ENCODE measurements at regions not wholly inside any gene's neighbourhood (a gene's known extent, or its start where the extent isn't known, plus 50 kb on each side); places are given as distances from the start of the nearest gene placed in this dataset.

DNA sequence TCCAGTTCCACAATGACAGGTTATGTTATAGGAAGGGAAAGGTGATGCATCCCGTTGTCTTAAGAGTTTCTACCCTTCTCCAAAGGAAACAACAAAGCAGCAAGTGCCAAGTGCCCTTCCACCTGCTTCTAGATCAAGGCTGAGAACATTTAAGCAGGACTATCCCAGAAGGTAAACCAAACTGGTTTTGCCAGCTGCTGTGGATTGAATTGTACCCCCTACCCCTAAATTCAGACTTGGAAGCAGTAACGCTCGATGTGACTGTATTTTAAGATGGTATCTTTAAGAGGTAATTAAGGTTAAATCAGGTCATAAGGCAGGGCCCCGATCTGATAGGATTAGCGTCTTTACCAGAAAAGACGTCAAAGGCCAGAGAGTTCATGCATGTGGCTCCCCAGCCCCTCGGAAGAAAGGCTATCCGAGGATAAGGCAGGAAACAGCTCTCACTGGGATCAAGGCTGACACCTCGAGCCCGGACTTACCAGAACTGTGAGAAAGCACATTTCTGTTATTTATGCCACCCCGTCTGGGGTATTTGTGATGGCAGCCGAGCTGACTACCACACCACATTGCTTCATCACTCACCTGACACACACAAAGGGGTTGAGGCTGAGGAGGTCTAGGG lies 179.1 kb upstream of the RAI14 start:
- peaks cover 5% of the 10 kb centered on the region for H3K27me3 Mint-ChIP-seq
- H3K4me3 Mint-ChIP-seq, result no peak overlapping the region
- H3K36me3 Mint-ChIP-seq, result no peaks in the 10 kb centered on the region
- no peaks in the 10 kb centered on the region for H3K4me1 Mint-ChIP-seq
- H3K9me3 Mint-ChIP-seq, result no peaks in the 10 kb centered on the region
- no peak overlapping the region for H3K27ac Mint-ChIP-seq

DNA sequence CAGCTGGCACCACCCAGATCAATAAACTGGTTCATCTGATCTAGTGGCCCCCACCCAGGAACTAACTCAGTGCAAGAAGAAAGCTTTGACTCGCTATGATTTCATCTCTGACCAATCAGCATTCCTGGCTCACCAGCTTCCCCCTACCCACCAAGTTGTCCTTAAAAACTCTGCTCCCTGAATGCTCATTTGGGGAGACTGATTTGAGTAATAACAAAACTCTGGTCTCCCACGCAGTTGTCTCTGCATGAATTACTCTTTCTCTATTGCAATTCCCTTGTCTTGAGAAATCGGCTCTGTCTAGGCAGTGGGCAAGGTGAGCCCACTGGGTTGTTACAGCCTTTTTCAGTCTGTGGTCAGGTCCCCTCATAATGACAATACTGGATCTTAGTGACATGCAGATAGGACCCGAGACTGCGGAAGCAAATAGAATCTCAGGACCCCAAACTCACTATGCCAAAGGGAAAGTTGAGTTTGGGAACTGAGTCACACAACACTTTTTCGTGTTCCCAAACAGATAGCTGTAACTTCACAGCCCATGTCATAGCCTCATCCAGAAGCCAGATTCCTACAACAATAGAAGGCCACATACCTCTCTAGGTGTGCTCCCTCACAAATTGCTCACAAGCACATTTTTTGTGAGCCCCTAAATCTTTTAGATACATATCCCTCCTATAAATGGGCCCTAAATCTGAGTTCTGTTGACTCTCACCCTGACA lies 175.2 kb upstream of the RAI14 start:
- Mint-ChIP-seq H3K4me3 (no peak overlapping the region), H3K27me3 (peaks cover 7% of the 10 kb centered on the region), H3K4me1 (no peaks in the 10 kb centered on the region), H3K27ac (no peak overlapping the region), H3K9me3 (no peaks in the 10 kb centered on the region), H3K36me3 (no peaks in the 10 kb centered on the region)

DNA sequence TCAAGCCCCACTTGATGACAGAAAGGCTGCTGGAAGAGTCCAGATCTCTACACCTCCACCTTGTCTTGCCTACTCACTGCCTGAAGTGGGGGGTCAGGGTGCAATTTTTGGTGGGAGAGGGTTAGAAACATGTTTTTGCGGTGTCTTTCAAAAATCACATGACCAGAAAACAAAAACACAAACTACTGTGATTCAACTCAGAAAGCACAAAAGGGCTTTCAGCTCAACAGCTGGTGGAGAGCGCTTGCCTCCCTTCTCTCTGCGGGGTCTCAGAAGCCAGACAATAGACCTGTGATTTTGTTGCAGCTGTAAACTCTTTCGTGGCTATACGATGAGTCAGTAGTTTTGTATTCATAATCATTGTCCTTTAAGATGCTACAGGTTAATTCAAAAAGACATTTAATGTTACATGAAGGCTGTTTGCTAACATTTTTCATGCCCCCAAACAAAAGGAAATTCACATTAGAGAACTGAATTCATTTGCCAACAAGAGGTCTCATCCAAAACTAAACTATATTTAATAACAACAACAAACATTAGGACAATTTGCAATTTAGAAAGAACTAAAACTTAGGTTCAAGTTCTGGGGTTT lies 172.6 kb upstream of the RAI14 start:
- Mint-ChIP-seq H3K27me3 (peaks cover 8% of the 10 kb centered on the region), H3K4me3 (no peak overlapping the region), H3K27ac (no peak overlapping the region)

DNA sequence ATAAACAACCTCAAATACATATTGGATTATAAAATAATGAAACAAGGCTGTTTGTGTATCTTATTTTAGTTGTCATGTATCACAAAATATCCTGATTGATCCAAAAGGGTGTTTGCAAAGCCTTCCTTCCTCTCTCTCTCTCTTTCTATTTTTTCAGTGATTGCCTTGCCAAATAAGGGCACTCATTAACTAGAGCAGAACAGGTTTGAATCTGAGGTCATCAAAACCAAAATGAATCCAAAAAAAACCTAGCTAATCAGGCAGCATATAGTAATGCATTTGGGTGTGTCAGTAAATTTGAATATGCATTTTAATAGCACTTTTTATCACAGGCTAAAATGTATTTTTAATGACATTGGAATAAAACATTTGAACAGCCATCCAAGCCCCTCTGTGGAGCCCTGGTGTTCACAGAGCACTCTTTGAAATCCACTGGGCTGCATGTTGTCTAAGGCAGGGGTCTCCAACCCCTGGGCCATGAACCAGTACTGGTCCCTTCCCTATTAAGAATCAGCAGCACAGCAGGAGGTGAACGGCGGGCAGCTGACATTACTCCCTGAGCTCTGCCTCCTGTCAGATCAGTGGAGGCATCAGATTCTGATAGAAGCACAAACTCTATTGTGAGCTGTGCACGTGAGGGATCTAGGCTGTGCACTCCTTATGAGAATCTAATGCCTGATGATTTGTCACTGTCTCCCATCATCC lies 171.8 kb upstream of the RAI14 start:
- peaks cover 8% of the 10 kb centered on the region for H3K27me3 Mint-ChIP-seq

More for the DNA sequence above, 172.6 kb upstream of the RAI14 start:
- H3K36me3 Mint-ChIP-seq, result no peaks in the 10 kb centered on the region
- peaks cover 4% of the 10 kb centered on the region for H3K4me1 Mint-ChIP-seq
- H3K9me3 Mint-ChIP-seq, result no peaks in the 10 kb centered on the region

DNA sequence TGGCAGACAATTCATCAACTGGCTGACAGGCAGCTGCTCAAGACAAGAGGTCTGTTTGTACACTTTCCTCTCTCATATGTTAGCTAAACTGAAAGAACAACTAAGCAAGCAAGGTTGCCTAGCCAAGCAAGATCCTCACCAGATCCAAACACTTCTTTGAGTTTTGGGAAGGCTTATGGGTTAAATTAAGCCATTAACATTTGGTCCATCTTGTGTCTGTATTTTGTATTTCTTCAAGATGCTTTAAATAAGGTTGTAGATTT lies 170.4 kb upstream of the RAI14 start:
- no peaks in the 10 kb centered on the region for H3K9me3 Mint-ChIP-seq
- H3K36me3 Mint-ChIP-seq, result no peaks in the 10 kb centered on the region
- H3K27ac Mint-ChIP-seq, result no peak overlapping the region
- no peak overlapping the region for H3K4me3 Mint-ChIP-seq
- peaks cover 10% of the 10 kb centered on the region for H3K27me3 Mint-ChIP-seq
- H3K4me1 Mint-ChIP-seq, result peaks cover 4% of the 10 kb centered on the region

More for the DNA sequence above, 171.8 kb upstream of the RAI14 start:
- Mint-ChIP-seq H3K4me3 (no peak overlapping the region), H3K36me3 (no peaks in the 10 kb centered on the region), H3K4me1 (peaks cover 4% of the 10 kb centered on the region), H3K9me3 (no peaks in the 10 kb centered on the region), H3K27ac (no peak overlapping the region)

DNA sequence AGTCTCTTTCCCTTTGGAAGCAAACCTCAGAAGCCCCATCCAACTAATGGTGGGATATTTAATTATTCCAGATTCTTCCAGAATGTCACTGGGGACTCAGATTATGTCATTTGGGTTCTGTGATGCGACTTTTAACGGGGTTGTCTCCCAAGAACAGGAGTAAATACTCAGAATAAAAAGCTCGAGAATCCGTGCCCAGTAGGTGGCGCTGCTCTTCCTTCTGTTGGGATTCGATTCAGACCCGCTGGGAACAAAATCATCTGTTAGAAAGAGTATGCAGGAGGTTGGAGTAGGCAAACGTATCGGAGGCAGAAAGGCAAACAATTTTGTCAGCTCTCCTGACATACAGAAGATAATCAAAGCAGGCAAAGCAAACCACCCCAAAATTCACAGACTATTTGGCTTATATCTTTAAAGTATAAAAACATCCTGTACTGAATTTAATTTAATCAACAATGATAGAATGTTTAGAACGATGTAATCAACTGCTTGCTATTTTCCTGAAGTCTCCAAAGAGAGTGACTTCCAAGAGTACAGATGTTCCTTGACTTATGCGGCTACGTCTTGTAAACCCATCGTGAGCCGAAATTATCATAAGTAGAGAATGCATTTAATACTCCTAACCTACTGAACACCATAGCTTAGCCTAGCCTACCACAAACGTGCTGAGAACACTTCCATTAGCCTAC lies 169.8 kb upstream of the RAI14 start:
- no peak overlapping the region for H3K27ac Mint-ChIP-seq
- peaks cover 4% of the 10 kb centered on the region for H3K4me1 Mint-ChIP-seq
- peaks cover 10% of the 10 kb centered on the region for H3K27me3 Mint-ChIP-seq
- no peaks in the 10 kb centered on the region for H3K9me3 Mint-ChIP-seq
- no peak overlapping the region for H3K4me3 Mint-ChIP-seq
- no peaks in the 10 kb centered on the region for H3K36me3 Mint-ChIP-seq

DNA sequence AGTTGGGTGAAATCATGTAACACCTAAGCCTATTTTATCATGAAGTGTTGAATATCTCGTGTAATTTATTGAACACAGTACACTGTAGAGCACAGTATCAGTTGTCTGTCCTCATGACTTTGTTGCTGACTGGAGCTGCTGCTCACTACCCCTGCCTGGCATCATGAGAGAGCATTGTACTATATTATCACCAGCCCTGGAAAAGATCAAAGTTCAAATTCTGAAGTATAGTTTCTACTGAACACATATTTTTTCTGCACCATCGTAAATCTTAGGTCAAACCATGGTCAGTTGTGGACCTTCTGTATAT lies 169.3 kb upstream of the RAI14 start:
- peaks cover 4% of the 10 kb centered on the region for H3K4me1 Mint-ChIP-seq
- no peak overlapping the region for H3K27ac Mint-ChIP-seq
- H3K9me3 Mint-ChIP-seq, result no peaks in the 10 kb centered on the region
- no peak overlapping the region for H3K4me3 Mint-ChIP-seq
- H3K27me3 Mint-ChIP-seq, result peaks cover 10% of the 10 kb centered on the region
- no peaks in the 10 kb centered on the region for H3K36me3 Mint-ChIP-seq

DNA sequence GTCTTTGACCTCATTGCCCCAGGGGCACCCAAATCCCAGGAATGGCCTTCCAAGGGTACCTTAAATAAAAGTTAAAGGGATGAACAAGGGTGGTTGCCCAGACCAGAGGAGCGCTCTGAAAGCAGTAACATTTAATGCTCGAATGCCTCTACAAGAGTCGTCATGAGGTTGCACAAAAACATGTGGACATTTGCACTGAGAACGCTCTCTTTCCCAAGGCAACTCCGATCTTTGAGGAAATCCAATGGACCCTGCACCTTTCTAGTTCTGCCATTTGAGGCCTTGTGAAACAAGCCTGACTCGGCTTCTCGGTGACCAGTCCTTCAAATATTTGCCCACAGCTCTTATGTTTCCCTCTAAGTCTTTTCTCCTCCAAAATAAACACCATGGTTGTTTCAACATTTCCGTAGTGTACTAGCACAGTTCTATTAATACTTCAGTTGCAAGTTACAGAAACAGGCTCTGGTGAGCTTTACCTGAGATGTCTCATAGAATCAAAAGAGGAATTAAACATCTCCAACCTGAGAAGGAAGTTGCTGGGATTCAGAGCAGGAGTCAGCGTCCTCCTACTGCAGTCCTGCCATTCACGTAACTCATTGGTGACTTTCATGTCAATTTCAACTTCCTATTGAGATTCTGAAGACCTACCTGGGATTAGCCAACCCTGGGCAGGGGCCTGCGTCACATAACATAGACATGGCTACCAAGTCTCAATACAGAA lies 168.8 kb upstream of the RAI14 start:
- H3K9me3 Mint-ChIP-seq, result no peaks in the 10 kb centered on the region
- no peaks in the 10 kb centered on the region for H3K36me3 Mint-ChIP-seq
- H3K27me3 Mint-ChIP-seq, result peaks cover 10% of the 10 kb centered on the region
- peaks cover 4% of the 10 kb centered on the region for H3K4me1 Mint-ChIP-seq
- no peak overlapping the region for H3K27ac Mint-ChIP-seq
- no peak overlapping the region for H3K4me3 Mint-ChIP-seq

DNA sequence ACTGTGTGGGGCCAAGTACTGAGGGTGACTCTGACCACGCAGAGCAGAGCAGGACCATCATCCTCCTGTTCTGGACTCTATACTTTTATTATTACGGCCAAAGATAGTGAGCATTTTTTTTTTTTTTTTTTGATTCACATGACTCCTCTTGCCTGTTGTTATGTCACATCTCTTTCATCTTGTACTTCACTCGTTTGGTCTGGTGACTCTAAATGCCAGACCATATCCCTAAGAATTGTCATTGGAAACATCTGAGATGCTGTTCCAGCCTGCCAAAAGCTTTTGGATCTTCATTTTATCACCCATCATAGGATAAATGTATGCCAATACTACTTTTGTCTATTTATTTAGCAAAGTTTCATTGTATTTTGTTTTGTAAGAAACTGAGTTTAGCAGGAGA lies 168.2 kb upstream of the RAI14 start:
- Mint-ChIP-seq H3K4me1 (peaks cover 4% of the 10 kb centered on the region), H3K9me3 (no peaks in the 10 kb centered on the region), H3K36me3 (no peaks in the 10 kb centered on the region), H3K27me3 (peaks cover 10% of the 10 kb centered on the region), H3K27ac (no peak overlapping the region), H3K4me3 (no peak overlapping the region)

DNA sequence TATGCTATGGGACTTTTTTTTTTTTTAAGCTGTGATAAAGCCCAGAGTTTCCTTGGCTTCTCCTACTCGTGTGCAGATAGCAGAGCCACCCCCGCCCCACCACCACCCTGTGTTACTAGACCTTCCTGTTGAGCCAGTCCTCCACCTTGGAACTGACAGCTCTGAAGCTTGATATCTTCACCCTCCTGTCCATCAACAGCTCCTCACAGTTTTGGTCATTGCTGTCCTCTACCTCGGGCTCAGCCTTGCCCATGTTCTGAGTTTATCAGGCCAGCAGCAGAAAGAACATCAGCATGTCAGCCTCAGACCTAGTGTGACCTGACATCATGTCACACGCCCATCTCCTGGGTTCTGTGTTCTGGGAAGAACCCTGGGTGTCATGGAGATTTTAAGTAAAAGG lies 167.1 kb upstream of the RAI14 start:
- H3K27me3 Mint-ChIP-seq, result peaks cover 10% of the 10 kb centered on the region
- H3K27ac Mint-ChIP-seq, result no peak overlapping the region
- H3K4me3 Mint-ChIP-seq, result no peak overlapping the region
- H3K9me3 Mint-ChIP-seq, result no peaks in the 10 kb centered on the region
- H3K4me1 Mint-ChIP-seq, result peaks cover 4% of the 10 kb centered on the region
- H3K36me3 Mint-ChIP-seq, result no peaks in the 10 kb centered on the region

DNA sequence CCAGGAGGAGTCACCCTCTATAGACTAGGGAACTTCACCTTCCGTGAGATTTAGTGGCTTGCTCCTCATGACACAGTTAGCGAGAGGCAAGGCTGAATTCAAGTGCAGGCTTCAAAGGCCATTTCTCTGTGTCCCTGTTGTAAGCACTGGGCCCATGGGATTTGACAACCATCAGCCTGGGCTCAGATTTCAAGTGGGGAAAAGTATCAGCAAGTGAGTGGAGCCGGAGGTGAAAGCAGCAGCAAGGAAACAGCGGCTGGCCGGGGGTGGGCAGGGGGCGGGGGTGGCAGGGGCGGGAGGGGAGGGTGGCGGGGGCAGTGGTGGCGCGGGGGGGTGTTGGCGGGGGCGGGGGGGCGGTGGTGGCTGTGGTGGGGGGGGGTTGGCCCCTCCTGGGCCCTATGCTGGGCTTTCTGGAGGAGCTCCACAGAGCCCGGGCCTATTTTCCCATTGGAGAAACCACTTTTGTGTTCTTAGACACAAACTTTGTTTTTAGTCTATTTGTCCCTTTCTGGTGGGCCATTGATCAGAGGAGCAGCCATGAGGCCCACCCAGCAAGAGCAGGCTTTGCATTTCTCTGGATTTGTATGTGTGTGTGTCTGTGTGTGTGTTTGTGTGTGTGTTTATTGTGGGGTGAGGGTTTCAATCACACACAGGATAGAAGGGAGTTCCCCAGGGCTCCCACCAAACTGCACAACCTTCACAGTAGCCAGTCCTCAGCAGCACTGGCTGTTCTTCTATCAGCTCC lies 165.4 kb upstream of the RAI14 start:
- no peaks in the 10 kb centered on the region for H3K36me3 Mint-ChIP-seq
- peaks cover 8% of the 10 kb centered on the region for H3K27me3 Mint-ChIP-seq
- no peak overlapping the region for H3K4me3 Mint-ChIP-seq
- H3K9me3 Mint-ChIP-seq, result no peaks in the 10 kb centered on the region
- H3K4me1 Mint-ChIP-seq, result peaks cover 4% of the 10 kb centered on the region
- H3K27ac Mint-ChIP-seq, result no peak overlapping the region

DNA sequence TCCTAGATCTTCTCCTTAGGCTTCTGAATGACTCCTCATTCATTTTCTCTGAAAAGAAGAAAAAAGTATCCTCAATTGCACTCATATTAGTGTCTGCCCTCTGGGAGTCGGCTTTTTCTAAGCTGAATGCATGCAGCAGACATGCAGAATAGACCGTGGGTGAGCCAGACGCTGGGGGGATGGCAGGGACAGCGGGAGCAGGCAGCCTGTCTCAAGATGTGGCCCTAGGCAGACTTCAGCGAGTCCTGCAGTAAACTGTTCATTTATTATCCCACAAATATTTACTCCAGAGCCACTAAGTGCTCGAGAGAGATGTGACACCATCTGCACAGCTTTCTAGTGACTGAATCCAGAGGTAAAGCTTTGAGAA lies 164.9 kb upstream of the RAI14 start:
- peaks cover 2% of the 10 kb centered on the region for H3K4me1 Mint-ChIP-seq
- no peaks in the 10 kb centered on the region for H3K36me3 Mint-ChIP-seq
- H3K4me3 Mint-ChIP-seq, result no peak overlapping the region
- H3K27ac Mint-ChIP-seq, result no peak overlapping the region
- no peaks in the 10 kb centered on the region for H3K9me3 Mint-ChIP-seq
- peaks cover 8% of the 10 kb centered on the region for H3K27me3 Mint-ChIP-seq

DNA sequence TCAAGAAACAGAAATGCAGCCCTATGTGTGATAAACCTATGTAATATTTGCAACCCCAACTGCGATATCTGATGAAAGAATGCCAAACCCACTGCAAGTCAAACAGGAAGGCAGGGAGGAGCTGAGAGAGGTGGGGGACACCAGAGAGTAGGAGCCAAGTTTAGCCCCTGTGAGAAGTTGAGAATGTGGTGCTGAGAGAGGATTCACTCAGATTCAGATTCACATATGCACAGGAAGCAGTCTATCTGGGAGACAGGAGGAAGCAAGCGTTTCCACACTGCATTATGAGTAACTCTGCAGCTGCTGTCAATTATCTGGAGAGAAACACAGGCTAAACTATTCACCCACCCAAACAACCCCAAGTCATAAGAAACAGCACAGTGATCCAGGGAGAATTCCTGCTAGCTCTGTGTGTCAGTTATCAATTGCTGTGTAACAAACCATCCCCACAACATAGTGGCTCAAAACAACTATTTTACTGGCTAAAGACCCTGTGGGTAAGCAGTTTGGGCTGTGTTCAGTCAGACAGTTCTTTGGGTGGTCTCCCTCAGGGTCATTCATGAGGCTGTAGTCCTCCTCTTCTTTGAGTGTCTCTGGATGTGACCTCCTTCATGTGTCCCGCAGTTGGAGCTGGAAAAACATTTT lies 161.9 kb upstream of the RAI14 start:
- peaks cover 2% of the 10 kb centered on the region for H3K27me3 Mint-ChIP-seq
- no peak overlapping the region for H3K4me3 Mint-ChIP-seq
- no peaks in the 10 kb centered on the region for H3K9me3 Mint-ChIP-seq
- H3K27ac Mint-ChIP-seq, result no peak overlapping the region
- H3K36me3 Mint-ChIP-seq, result no peaks in the 10 kb centered on the region
- peaks cover 10% of the 10 kb centered on the region for H3K4me1 Mint-ChIP-seq

DNA sequence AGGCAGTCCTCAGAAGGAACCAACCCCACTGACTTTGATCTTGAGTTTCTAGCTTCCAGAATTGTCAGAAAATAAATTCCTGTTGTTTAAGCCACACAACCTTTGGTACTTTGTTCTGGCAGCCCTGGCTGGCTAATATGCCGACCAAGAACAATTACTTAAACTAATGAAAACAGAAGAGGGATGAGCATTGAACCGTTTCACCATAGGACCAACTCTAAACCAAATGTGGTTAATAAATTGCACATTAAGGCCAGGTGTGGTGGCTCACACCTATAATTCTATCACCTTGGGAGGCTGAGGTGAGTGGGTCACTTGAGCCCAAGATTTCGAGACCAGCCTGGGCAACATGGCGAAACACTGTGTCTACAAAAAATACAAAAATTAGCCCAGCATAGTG lies 160.9 kb upstream of the RAI14 start:
- Mint-ChIP-seq H3K4me3 (no peak overlapping the region), H3K9me3 (no peaks in the 10 kb centered on the region), H3K36me3 (no peaks in the 10 kb centered on the region), H3K27ac (no peak overlapping the region), H3K27me3 (no peaks in the 10 kb centered on the region), H3K4me1 (peaks cover 12% of the 10 kb centered on the region)
